Esophagus muscularis mucosa (tissue), 4 donors: ENCODE measurements at regions not wholly inside any gene's neighbourhood (a gene's known extent, or its start where the extent isn't known, plus 50 kb on each side); places are given as distances from the start of the nearest gene placed in this dataset.

Source experiments
- DNase-seq: peaks from one replicate; pipeline ENCODE4 v3.0.0-alpha.2; 2017; ENCODE audit errors: extremely low spot score
- H3K27ac ChIP-seq, 4 donors: fragments of 200-600 bp; sonication (generic); replicated peaks in 1 of 4; 1 replicate in 3 of 4; 2 replicates in 1 of 4; pipeline ENCODE4 v1.5.1; 2016 to 2019; ENCODE audit warnings: mild to moderate bottlenecking in 1 of 4
- H3K27me3 ChIP-seq, 4 donors: fragments of 200-600 bp; sonication (generic); one replicate each; pipeline versions ENCODE4 v1.5.1 to v1.6.0; 2016 to 2019
- H3K36me3 ChIP-seq, 4 donors: fragments of 200-600 bp; sonication (generic); one replicate each; pipeline ENCODE4 v1.5.1; 2016 to 2019
- H3K4me1 ChIP-seq, 4 donors: fragments of 200-600 bp; sonication (generic); one replicate each; pipeline ENCODE4 v1.5.1; 2016 to 2019
- H3K4me3 ChIP-seq, 4 donors: fragments of 200-600 bp; sonication (generic); 1 replicate in 2 of 4; 2 replicates in 2 of 4; pipeline ENCODE4 v1.5.1; 2016 to 2019; ENCODE audit warnings: mild to moderate bottlenecking in 4 of 4, moderate library complexity in 1 of 4
- H3K9me3 ChIP-seq, 4 donors: fragments of 200-600 bp; sonication (generic); 1 replicate in 3 of 4; 2 replicates in 1 of 4; pipeline ENCODE4 v1.5.1; 2016 to 2019
- EP300 ChIP-seq: sonication (generic); formaldehyde crosslinking; IDR thresholded peaks from one replicate; pipeline ENCODE4 v1.6.1; 2017; ENCODE audit warnings: antibody characterized with exemption
- POLR2A ChIP-seq: fragments of 450-650 bp; IDR thresholded peaks from one replicate; pipeline ENCODE4 v1.6.1; 2017; ENCODE audit warnings: antibody characterized with exemption, moderate library complexity, mild to moderate bottlenecking, low read depth
- POLR2AphosphoS5 ChIP-seq, 2 donors: sonication (generic); formaldehyde crosslinking; IDR thresholded peaks; one replicate each; pipeline ENCODE4 v1.6.1; 2017; ENCODE audit warnings: antibody characterized with exemption in 2 of 2
- WGBS: methylation state at CpG from one replicate; pipeline ENCODE4 v1.1.5; 2018; 5-methylcytosine and 5-hydroxymethylcytosine counted together
- intact Hi-C: fragments of 100-400 bp; cut with DNase I; formaldehyde crosslinking; loops from one replicate; pipeline ENCODE4 v1.15.1; 2023
- TF ChIP-seq, protein P1 (sequence below), 3 experiments: fragments of 200-600 bp in 2 of 3; fragments of 450-650 bp in 1 of 3; sonication (generic) in 2 of 3; IDR thresholded peaks; one replicate each; pipeline ENCODE4 v1.5.1; 2017 to 2019; ENCODE audit warnings: antibody characterized with exemption in 3 of 3, mild to moderate bottlenecking in 2 of 3, moderate library complexity in 1 of 3

DNA sequence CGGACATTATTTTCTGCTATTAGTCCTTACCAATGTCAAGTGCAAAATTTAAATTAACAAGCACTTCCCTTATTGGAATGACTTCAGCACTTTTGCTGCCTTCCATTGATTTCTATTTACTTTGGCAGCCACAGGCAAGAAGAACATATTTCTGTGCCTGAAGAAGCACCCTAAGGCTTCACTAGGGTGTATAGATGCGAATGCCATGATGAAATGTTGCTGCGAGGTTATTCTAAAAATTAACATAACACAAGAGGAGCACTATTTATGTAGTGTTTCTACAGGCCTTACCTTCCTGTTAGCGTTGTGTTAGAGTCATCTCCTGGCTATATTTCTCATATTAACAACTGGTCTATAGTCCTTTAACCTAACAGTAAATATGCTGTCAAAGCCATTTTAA is 365.0 kb upstream of the HNRNPA3 start:
- Histone ChIP-seq H3K27ac (no peak overlapping the region), H3K9me3 (no peaks in the 10 kb centered on the region), H3K36me3 (no peaks in the 10 kb centered on the region), H3K4me3 (no peak overlapping the region), H3K4me1 (no peaks in the 10 kb centered on the region), H3K27me3 (peaks cover 0 to 20% (median 0%) of the 10 kb centered on the region in 4 donors)
- 74% methylated on average over 4 of the region's 4 CpGs for WGBS
- intact Hi-C loops, result no loop called here
- TF ChIP-seq EP300 (no peak), POLR2A (no peak), POLR2AphosphoS5 (IDR thresholded peaks at IDR 0.05) (no peak)
- TF ChIP-seq, protein P1, sequence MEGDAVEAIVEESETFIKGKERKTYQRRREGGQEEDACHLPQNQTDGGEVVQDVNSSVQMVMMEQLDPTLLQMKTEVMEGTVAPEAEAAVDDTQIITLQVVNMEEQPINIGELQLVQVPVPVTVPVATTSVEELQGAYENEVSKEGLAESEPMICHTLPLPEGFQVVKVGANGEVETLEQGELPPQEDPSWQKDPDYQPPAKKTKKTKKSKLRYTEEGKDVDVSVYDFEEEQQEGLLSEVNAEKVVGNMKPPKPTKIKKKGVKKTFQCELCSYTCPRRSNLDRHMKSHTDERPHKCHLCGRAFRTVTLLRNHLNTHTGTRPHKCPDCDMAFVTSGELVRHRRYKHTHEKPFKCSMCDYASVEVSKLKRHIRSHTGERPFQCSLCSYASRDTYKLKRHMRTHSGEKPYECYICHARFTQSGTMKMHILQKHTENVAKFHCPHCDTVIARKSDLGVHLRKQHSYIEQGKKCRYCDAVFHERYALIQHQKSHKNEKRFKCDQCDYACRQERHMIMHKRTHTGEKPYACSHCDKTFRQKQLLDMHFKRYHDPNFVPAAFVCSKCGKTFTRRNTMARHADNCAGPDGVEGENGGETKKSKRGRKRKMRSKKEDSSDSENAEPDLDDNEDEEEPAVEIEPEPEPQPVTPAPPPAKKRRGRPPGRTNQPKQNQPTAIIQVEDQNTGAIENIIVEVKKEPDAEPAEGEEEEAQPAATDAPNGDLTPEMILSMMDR (IDR thresholded peaks at IDR 0.05), result no peak
- no peak for DNase-seq

DNA sequence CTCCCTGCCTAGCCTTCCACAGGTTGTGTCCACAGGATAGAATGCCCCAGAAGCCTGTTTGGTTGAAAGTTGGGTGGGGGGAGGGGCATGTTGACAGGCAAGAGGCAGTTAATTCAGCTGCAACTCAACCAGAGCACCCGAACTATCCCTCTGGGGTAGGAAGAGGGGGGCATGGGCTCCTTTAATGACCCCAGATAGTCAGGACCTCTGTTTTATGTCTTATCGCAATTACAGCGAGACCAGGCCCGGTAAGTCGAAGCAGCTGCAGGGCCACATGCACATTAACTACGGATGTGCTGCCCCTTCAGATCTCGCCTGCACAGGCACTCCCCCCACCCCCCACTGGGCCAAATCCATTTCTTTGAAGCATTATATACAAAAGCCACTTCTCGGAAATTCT is 363.8 kb upstream of the HNRNPA3 start:
- Histone ChIP-seq H3K9me3 (no peaks in the 10 kb centered on the region), H3K27ac (no peak overlapping the region), H3K4me1 (no peaks in the 10 kb centered on the region), H3K4me3 (no peak overlapping the region), H3K27me3 (peaks cover 0 to 20% (median 0%) of the 10 kb centered on the region in 4 donors), H3K36me3 (no peaks in the 10 kb centered on the region)
- intact Hi-C loops, result no loop called here
- TF ChIP-seq EP300 (no peak), POLR2A (no peak), POLR2AphosphoS5 (IDR thresholded peaks at IDR 0.05) (no peak)
- TF ChIP-seq, protein P1 (IDR thresholded peaks at IDR 0.05), result no peak
- 71% methylated on average over 8 of the region's 8 CpGs for WGBS
- DNase-seq, result no peak

DNA sequence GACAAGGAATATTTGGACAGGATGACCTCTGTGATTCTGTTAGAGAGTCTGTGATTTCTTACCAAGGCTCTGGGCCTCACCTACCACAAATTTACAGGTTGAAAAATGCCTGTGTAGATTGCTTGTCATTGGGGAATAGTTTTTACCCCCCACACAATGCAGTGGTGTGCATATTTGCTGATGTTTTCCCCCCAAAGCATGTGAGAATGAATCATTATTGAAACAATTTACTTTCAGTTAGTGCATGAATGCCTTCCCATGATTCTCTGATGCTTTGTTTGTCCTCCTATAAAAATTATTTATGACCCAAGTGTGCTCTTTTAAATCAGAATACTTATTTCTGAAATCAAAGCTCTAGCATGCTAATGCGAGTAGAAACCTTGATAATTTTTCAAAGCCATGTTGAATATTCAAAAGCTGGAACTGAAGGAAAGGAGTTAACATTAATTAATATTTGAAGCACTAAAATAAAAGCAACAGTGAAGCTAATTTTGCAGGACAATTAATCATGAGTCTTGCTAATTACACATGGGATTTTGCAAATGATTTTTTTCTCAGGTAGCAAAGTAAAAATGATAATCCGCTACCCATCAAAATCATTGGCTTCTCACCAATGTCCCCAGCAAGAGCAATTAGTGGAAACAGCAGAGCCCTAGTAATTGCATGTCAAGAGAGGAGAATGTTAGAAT is 361.2 kb upstream of the HNRNPA3 start:
- WGBS, result 100% methylated on average over 2 of the region's 2 CpGs
- TF ChIP-seq, protein P1 (IDR thresholded peaks at IDR 0.05), result no peak
- TF ChIP-seq POLR2A (no peak), POLR2AphosphoS5 (IDR thresholded peaks at IDR 0.05) (no peak), EP300 (no peak)
- H3K27me3 ChIP-seq, result peaks cover 0 to 20% (median 0%) of the 10 kb centered on the region in 4 donors
- no peak for DNase-seq
- H3K36me3 ChIP-seq, result no peaks in the 10 kb centered on the region
- H3K9me3 ChIP-seq, result no peaks in the 10 kb centered on the region
- H3K27ac ChIP-seq, result no peak overlapping the region
- no peaks in the 10 kb centered on the region for H3K4me1 ChIP-seq
- H3K4me3 ChIP-seq, result no peak overlapping the region
- intact Hi-C loops, result no loop called here

DNA sequence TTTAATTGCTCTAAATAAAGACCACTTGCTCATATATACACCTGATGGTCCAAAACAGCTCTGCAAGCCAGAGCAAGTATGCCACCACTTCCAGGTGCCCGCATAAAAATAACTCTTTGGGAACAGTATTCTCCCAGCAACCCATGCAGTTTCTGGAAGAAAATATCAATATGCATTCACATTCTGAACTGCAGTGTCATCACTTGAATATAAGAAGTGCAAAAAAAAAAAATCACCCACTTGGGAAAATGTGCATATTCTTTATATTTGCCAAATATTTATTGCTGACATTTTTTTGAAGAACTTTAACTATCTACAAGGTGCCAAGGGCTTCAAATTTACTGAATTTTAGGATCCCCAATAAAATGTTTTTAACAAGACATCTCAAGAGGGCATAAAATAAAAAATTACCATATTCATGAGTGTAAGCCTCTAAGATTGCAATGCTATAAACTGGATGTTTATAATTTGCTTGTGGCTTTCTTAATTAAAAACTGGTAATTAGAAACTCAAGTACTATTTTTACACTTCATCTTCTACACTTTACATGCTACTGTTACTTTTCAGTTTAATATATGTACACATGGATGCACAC is 360.6 kb upstream of the HNRNPA3 start:
- no peaks in the 10 kb centered on the region for H3K4me1 ChIP-seq
- peaks cover 0 to 20% (median 0%) of the 10 kb centered on the region in 4 donors for H3K27me3 ChIP-seq
- 96% methylated on average over 1 of the region's 1 CpG for WGBS
- H3K4me3 ChIP-seq, result no peak overlapping the region
- TF ChIP-seq POLR2A (no peak), EP300 (no peak), POLR2AphosphoS5 (IDR thresholded peaks at IDR 0.05) (no peak)
- TF ChIP-seq, protein P1 (IDR thresholded peaks at IDR 0.05), result no peak
- no peaks in the 10 kb centered on the region for H3K9me3 ChIP-seq
- H3K27ac ChIP-seq, result no peak overlapping the region
- DNase-seq, result no peak
- no peaks in the 10 kb centered on the region for H3K36me3 ChIP-seq
- intact Hi-C loops, result no loop called here
